Endothelial cell of umbilical vein (primary cell): ENCODE measurements at regions not wholly inside any gene's neighbourhood (a gene's known extent, or its start where the extent isn't known, plus 50 kb on each side); places are given as distances from the start of the nearest gene placed in this dataset.

Source experiments
- CTCF ChIP-seq, 2 donors: IDR thresholded peaks; 1 replicate in 1 of 2; 2 replicates in 1 of 2; pipeline ENCODE4 v1.5.1; 2011; ENCODE audit warnings: low read length in 2 of 2, mild to moderate bottlenecking in 2 of 2, moderate library complexity in 2 of 2, control low read depth in 1 of 2, inconsistent platforms in 1 of 2, low read depth in 1 of 2; ENCODE audit not compliant: insufficient read depth in 1 of 2; ENCODE audit errors: extremely low read depth in 1 of 2
- EZH2 ChIP-seq: IDR thresholded peaks from 2 replicates; pipeline ENCODE4 v1.6.1; 2012; ENCODE audit warnings: borderline replicate concordance, low read depth, mild to moderate bottlenecking, moderate library complexity, low read length, inconsistent platforms; ENCODE audit not compliant: severe bottlenecking
- GATA2 ChIP-seq: IDR thresholded peaks from 2 replicates; pipeline ENCODE4 v1.7.0; 2011; ENCODE audit warnings: low read depth, mild to moderate bottlenecking, moderate library complexity, mixed read lengths, low read length; ENCODE audit not compliant: insufficient read length, insufficient read depth
- MAX ChIP-seq: IDR thresholded peaks from 2 replicates; pipeline ENCODE4 v1.6.1; 2011; ENCODE audit not compliant: insufficient read depth, insufficient read length
- MYC ChIP-seq: IDR thresholded peaks from one replicate; pipeline ENCODE4 v1.6.1; 2011; ENCODE audit warnings: mild to moderate bottlenecking, low read depth, low read length
- POLR2A ChIP-seq: IDR thresholded peaks from 2 replicates; pipeline ENCODE4 v1.6.1; 2012; ENCODE audit warnings: low read depth, mild to moderate bottlenecking, control low read depth, low read length
- POLR2AphosphoS5 ChIP-seq: IDR thresholded peaks from 2 replicates; pipeline ENCODE4 v1.6.1; 2012; ENCODE audit warnings: low read depth, mild to moderate bottlenecking, control low read depth, low read length, moderate library complexity; ENCODE audit not compliant: insufficient read depth

- TF ChIP-seq CTCF (IDR thresholded peaks at IDR 0.05; ENCODE audit: extremely low read depth in 1 of 2, insufficient read depth in 1 of 2, low read depth in 1 of 2, low read length in 2 of 2) (no peak), MAX (no peak), POLR2AphosphoS5 (no peak), EZH2 (no peak), POLR2A (no peak), GATA2 (no peak), MYC (no peak)
Measured at GRCh38 chr6:74410630-74411029, 714.6 kb downstream of the CD109 start.
